Right forelimb (tissue), 1 donor: ENCODE measurements at regions not wholly inside any gene's neighbourhood (a gene's known extent, or its start where the extent isn't known, plus 50 kb on each side); places are given as distances from the start of the nearest gene placed in this dataset.

Experiments used
- DNase-seq: peaks from one replicate; pipeline ENCODE4 v3.0.0-alpha.2; 2018

DNA sequence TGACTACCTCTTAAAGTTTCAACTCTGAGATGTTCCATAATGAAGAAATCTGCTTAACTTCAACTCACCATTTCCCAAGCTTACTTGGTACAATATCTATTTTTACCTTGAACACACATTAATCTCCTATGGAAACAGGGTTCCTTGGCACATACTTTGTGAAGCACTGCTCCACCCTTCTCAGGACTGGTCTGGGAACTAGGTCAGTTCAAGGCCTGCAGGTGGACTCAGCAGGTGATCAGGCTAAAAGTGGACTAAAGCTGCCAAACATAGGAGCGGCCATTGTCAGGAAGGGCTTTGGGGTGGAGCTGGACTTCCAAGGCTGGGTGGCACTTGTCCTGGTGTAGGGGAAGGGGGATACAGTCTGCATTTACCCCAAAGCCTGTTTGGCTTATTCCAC, 202.3 kb downstream of the NUAK1 start:
- no peak for DNase-seq

DNA sequence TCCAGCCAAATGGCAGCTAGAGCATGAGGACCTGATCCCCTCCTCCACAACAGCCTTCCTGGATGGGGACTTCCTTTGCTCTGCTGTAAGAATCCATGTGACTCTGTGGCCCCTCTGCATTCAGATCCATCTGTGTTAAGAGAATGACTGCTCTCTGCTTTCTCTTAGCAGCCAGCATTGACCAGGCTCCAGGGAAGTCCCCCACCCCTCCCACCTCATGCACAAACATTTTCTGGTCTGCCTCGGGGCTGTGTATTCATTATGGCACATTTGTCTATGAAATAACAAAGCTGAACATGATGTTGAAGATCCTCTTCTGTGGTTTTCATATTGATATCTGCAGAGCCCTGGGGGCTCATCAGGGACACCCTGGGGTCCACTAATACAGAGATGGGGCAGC, 201.7 kb downstream of the NUAK1 start:
- no peak for DNase-seq

DNA sequence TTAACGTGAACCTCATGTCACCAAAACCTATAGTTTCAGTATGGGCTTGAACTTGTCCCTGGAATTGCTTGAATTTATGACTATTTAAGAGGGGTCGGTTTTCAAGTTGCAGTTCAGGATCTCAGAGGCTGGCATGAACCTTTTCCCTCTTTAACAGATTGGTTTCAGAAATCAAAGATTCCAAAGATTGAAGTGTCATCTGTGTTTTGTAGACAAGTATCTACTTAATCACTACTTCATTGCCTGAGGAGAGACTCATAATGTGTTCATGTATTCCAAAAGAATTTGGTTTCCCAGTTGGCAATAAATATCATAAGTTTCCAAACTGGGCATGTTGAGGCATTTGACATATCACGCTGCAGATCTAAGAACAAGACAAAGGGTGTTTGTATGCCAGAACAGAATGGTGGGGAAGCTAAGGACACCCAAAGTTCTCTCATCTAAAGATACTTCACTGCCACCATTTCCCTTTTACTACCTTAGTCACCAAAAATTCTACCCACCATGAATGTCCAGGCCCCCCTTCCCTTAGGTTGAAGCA, 199.5 kb downstream of the NUAK1 start:
- DNase-seq, result no peak

DNA sequence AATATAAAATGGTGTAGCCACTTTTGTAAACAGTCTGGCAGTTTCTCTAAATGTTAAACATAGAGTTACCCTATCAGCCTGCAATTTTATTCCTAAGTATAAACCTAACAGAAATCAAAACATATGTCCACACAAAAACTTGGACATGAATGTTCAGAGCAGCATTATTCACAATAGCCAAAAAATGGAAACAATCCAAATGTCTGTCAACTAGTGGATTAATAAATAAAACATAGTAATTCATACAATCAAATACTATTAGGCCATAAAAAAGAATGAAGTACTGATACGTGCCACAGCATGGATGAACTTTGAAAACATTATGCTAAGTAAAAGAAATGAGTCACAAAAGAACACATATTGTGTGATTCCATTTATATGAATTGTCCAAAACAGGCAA, 196.5 kb downstream of the NUAK1 start:
- no peak for DNase-seq

DNA sequence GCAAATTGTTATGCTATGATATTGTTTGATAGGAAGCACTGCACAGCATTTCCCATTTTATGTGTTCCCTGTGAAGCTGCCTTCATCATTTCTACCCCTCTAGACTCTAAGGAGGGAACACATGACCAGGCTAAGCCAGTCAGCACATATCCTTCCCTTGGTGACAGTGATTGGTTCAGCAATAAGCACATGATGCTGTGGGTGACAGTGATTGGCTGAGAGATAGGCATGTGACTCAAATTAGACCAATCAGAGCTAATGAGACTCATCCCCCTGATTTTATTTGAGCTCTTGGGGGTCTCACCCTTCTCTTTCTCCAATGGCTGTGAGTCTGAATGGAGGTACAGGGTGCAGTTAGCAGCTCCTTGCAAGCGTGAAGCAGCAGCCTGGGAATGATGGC, 195.2 kb downstream of the NUAK1 start:
- no peak for DNase-seq

DNA sequence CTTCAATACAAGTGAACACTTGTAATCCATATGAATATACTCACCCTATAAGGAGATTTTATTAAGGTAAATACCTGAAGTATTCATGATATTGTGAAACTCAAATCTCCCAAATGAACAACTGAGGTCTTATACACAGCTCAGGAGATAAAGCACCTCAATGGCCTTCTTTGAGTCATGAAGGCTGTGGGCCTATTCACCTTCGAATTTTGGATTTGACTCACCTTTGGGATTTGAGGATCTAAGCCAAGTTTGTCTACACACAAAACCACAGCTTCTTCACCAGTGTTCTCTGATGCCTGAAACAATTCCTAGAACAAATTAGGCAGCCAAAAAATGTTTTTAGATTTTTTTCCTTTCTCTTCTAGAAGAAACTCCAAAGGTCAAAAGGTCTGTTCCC, 194.1 kb downstream of the NUAK1 start:
- no peak for DNase-seq

DNA sequence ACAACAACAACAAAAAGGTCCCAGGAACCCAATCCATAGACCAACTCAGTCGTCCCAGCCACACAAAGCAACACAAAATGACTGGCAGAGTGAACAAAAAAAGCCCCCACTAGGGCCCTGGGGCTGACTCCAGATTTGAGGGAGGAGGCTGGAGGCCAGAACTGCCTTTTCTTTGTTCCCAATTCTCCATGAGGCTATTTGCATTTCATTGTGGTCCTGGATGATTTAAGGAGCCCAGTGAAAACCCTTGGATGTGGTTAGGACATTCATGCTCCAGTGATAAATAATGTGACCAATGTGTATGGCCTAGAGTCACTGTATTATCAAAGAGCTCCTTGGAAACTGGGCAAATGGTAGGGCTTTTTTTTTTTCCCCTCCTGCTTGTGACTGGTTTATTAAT, 192.9 kb downstream of the NUAK1 start:
- DNase-seq, result no peak

DNA sequence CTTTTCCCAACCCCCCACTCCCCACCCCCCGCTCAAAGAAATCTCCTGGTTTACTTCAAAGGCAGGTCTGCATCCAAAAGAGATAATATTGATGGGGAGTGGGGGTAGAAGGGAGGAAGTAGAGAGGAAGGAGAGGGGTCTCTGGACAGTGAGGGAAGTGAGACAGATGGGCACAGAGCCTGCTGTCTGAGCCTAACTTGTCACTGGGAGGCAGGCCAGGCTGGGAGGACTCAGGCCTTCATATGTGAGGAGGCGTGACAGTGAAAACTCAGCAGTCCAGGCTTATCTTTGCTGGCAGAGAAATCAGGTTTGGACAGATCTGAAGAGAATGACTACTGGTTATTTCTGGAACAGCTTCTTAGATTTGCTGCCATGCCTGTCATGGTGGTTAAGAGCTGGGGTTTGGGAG, 192.3 kb downstream of the NUAK1 start:
- DNase-seq, result no peak

DNA sequence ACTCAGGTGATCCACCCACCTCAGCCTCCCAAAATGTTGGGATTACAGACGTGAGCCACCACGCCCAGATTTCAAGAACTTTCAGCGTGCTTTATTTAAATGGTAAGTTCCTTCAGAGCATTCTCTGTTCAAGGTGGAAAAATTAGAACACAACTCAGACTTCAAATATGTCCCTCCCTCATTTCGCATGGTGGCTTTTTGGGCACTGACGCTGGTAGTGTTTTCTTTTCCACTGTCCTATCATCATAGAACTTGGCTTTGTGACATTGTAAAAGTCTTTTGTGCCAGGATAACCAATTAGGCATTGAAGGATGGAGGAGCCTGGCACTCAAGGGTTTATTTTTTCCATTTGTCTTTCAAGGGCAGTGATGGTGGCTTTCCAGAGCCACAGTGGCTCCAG, 190.8 kb downstream of the NUAK1 start:
- no peak for DNase-seq

DNA sequence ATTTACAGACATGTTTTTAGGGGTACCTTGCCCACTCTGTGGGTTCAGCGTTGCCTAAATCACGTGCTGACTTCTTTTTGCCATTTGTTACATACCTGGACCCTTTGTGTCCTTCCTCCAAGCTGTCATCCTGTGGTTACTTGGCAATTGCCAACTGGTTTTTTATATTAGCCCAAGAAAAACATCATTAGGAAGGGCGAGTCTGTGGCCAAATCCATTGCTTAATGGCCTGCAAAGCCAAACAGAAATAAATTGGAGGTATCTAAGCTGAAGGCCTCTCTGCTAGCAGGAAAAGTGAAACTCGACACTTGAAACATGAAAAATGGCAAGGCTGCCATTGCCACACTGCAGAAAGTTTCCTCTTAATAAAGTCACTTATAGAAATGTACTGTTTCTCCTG, 190.4 kb downstream of the NUAK1 start:
- no peak for DNase-seq

DNA sequence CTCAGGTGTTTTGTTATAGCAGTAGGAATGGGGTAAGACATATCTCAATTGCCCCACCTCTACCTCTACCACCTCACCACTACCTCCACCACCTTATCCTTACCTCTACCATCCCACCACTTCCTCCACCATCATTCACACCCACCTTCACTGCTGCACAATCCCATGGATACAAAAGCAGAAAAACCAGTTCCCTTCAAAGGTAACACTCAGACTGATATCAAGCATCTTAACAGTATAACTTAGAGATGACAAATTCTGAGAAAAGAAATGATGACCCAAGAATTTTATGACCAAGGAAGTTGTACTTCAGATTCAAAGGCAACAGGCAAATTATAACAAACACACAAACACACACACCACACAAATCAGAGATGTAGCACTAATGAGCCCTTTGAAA, 189.4 kb downstream of the NUAK1 start:
- no peak for DNase-seq

DNA sequence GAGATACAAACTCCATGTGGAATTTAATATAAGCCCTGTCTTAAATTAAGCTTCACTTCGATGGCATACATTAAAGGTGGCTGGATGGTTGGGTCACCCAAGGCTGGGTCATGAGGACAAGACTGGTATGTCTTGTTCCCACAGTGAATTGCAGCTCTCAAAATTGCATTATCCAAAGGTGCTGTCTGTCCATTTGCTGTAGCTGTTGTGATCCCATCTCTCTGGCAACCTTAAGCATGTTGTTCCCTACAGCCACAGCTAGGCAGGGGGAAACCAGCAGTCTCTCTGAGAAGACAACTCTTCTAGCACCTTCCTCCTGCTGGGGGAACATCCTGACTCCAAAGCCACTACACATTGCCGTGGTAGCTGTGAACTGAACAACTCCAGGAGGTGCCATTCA, 187.0 kb downstream of the NUAK1 start:
- no peak for DNase-seq

DNA sequence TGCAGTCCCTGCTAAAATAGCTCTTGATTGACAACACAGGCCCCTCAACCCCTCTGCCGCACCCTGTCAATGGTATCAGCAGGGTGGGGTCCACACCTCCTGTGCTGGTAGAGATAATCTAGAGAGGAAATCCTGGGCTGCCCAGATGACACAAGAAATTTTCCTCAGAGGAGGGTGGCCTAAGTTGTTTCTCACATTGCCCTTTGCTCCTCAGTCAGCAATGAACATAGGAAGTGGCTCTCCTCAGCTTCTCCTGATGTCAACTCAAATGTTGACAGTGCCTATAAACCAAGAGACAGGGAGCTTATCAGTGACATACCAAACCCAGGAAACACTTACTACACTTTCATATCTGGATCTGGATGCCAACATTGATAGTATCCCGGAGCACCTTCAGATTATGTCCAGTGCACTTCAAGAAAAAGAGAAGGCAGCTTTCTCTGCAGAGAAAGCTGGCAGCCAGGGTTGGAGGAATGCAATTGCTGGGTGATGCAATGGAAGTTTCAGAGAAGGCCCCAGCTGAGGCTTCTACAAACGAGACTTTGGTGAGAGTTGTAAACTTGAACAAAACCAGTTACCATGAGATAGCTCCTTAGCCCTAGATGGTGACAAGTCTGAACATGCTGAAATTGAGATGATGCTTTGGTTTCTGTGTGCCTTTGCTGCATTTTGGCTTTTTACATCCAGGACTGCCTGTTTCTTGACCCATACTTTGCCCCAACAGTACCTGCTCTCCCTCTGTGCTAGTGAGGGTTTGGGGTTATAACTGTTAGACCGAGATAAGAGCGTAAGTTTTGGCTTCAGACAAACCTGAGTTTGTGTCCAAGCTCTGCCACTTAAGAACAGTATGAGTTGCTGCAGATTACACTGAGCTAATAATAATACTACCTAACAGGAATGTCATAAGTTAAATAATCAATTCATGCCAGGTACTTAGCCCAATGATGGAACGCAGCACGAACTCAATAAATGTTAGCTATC, 183.5 kb downstream of the NUAK1 start:
- DNase-seq, result no peak

DNA sequence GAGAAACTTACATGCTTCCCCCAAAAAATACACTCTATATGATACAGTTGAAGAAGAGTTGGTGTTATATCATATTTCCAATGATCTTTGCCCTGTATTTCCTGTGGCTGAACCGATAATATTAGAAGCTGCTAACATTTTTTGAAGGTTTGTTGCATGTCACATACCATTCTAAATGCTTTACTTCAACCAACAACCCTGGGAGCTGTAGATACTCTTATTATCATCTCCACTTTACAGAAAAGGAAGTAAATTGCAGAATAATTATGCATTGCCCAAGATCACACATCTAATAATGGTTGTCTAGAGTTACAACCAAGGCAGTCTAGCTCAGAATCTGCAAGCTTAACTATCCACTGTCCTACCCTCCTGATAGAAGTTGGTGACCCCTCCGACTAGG, 182.8 kb downstream of the NUAK1 start:
- DNase-seq, result no peak

DNA sequence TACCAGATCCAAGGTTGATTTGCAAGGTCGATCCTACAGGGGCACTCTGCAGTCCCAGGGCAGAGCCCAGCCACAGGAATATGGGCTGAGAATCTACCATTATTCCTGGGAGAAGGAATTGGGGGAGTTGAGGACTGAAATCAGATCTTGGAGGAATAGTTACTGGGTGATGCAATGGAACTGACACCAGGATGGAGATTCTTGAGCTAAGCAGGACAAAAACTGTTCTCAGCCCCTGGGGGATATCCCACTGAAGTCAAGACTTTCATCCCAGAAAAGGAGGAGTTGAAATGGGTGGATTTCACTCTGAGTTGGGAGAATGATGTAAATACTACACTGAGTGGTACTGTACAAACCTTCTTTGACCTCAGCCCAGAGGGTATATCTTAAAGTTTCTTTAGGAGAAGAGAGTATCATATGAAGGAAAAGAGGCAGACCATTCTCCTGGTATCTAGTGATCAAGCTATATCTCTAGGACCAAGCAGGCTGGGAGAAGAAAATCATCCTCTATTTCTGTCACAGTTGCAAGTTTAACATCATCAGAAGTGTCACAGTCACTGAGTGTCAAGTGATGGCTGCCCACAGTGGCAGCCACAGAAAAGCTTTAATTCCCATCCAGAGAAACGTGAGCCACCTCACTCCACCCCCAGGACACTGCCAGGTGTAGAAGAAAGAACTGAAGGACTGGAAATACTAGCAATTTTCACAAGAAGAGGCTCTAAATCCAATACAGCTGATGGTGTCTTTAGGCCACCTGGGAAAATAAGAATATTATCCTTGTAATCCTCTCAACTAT, 181.9 kb downstream of the NUAK1 start:
- no peak for DNase-seq

DNA sequence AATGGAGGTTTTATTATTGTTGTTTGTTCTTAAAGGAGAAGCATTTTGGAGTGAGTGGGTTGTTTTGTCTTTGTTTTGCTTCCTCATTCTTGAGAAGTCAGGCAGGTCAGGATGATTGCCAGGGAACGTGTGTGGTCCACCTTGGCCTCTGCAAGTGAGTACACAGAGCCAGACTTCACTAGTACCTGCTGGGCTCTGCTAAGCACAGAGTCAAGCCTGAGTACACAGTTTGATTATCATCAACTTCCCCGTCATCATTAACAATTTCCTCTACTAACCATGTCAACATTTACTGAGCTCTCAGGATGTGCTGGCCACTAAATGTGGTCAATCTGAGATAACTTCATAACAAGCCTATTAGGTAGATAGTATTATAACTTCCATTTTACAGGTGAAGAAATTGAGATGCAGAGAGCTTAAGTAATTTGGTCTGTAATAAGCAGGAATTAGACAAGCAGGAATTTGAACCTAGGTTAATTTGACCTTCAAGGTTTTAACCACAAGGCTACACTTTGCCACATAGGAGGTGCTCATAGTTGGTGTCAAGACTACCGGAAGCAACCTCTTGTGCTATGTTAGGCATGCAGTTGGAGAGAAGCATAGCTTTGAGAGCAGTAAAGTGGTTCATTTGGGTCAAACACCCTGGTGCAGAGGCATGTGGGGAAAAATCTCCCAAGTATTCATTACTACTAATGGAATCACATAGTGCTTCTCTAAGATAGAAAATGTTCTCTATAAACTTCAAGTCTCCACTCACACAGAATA, 178.3 kb downstream of the NUAK1 start:
- no peak for DNase-seq

DNA sequence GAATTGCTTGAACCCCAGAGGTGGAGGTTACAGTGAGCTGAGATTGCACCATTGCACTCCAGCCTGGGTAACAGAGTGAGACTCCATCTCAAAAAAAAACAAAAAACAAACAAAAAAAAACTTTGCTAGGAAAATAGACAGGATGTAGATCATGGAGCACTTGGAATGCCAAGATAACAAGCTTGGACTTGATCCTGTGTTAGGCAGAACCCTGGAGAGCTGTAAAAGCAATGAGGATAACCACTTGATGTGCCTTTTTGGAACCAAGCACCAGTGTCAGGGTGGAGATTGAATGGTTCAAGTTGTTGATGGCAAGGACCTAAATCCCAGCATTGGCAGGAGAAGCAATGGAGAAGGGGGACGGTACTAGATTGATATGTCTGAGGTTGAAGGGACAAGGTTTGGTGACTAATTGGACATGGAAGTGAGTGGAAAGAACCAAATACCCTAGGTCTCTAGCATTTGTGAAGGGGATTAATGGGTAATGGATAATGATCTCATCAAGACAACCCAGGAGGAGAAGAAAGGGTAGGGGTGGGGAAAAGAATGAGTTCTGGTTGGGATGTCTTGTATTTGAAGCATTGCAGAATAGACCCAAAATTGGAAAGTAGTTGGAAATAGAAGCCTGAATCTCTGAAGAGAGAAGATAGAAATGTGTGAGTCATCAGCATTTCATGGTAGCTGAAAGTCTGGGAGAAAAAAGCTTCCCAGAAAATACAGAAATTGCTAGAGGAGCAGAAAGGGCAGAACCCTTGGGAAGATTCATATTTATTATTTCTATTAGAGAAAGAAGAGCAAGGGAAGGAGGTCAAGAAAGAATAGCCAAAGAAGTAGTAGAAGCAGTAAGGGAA, 176.7 kb downstream of the NUAK1 start:
- DNase-seq, result no peak

DNA sequence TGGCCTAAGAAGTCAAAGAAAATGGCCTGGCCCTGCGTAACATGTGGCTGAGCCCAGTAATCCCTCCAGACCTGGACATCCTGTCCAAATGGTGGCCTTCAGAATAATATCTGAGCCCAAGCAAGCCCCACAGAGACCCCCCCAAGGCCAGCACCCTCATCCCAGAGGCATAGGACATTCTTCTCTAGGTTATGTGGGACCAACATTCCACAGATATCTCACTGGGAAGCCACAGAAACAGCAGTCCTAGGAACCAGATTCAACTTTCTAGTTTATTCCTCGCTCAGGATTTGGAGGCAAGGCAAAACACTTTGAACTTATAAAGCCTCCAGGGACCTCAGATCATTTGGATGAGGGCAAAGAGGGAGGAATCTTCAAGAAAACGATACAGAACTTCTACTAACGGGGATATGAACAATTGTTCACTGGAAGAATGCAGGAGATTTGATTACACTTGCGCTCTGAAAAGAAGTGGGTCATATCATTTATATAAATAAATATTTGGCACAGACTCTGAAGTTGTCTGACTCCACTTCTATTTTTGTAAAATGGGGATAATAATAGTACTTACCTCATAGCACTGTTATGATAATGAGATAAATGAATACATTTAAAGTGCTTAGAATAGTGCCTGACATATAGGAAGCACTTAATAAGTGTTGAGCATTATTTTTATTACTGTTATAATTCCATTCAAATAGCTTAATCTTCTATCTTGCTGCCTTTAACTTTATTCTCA, 171.5 kb downstream of the NUAK1 start:
- no peak for DNase-seq

DNA sequence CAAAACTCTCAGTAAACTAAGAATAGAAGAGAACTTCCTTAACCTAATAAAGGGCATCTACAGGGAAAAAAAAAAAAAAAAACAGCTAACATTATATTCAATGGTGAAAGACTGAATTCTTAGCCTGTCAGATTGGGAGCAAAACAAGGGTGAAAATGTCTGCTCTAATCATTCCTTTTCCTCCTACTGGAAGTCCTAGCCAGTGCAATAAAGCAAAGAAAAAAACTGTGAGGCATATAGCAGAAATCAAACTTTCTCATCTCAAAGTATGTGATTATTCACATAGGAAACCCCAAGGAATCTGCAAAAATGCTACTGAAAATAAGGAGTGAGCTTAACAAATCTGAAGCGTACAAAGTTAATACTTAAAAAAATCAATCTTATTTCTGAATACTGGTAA, 170.7 kb downstream of the NUAK1 start:
- DNase-seq, result no peak

DNA sequence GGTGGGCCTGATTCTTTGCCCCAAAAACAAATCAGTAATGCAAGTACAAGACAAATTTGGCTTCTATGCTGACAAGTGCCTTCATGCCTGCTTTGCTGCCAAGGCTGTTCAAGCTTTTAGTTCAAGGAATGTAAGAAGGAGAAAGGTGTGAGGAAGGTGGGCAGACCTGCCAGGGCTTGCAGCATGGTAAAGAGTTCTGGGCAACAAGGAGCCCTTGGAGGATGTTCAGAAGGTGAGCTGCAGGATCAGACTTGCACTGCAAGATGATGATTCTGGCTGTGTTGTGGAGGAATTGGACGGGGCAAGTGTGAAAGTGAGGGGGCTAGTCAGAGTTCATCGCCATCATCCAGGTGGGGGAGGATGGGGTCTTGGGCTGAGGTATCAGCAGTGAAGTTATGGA, 167.9 kb downstream of the NUAK1 start:
- DNase-seq, result no peak

DNA sequence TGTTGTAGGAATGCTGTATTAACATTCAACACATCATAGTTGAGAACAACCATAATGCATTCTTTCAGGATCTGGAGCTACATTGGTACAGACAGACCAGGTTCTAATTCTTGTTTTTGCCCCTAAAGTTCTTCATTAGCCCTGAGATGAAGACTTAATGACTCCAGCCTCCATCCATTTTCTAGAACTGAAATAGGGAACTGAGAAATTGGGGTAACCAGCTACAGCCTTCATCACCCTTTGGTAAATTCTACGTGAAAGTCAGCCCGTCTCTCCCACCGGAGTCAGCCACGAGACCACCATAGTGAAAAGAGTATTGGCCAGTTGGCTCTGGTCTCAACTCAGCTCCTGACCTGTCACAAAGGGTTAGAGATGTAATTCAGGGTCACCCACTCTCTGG, 164.0 kb downstream of the NUAK1 start:
- no peak for DNase-seq
